ENCODE measurements at regions not wholly inside any gene's neighbourhood (a gene's known extent, or its start where the extent isn't known, plus 50 kb on each side); places are given as distances from the start of the nearest gene placed in this dataset.

GRCh38 chr7:116423499-116423898 is 76.0 kb upstream of the CAV2 start:
- TF ChIP-seq, protein P1, sequence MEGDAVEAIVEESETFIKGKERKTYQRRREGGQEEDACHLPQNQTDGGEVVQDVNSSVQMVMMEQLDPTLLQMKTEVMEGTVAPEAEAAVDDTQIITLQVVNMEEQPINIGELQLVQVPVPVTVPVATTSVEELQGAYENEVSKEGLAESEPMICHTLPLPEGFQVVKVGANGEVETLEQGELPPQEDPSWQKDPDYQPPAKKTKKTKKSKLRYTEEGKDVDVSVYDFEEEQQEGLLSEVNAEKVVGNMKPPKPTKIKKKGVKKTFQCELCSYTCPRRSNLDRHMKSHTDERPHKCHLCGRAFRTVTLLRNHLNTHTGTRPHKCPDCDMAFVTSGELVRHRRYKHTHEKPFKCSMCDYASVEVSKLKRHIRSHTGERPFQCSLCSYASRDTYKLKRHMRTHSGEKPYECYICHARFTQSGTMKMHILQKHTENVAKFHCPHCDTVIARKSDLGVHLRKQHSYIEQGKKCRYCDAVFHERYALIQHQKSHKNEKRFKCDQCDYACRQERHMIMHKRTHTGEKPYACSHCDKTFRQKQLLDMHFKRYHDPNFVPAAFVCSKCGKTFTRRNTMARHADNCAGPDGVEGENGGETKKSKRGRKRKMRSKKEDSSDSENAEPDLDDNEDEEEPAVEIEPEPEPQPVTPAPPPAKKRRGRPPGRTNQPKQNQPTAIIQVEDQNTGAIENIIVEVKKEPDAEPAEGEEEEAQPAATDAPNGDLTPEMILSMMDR (conservative IDR thresholded peaks at IDR 0.05; ENCODE audit: low read depth, low read length), result no peak
- no peak for TF ChIP-seq EZH2 (IDR thresholded peaks at IDR 0.05; ENCODE audit: borderline replicate concordance, low read depth, low read length, poor library complexity, severe bottlenecking)

Data from A673 (cell line).